IMR-90 (cell line): ENCODE measurements at regions not wholly inside any gene's neighbourhood (a gene's known extent, or its start where the extent isn't known, plus 50 kb on each side); places are given as distances from the start of the nearest gene placed in this dataset.

Experiments
- ATAC-seq: fragments of 200-7000 bp; cut with Tn5 transposase; 2 replicates; pipeline ENCODE4 v1.9.1; 2020; ENCODE audit warnings: low read depth, mild to moderate bottlenecking, moderate library complexity
- BruUV-seq: library from RNA; stranded (reverse); fragments of 400-500 nt; replicated peaks from 2 replicates; lab custom pipeline; 2021; lab: Mats Ljungman, UMichigan
- CTCF ChIA-PET: fragments of 300-600 bp; formaldehyde crosslinking; extraction: SDS; loops from one replicate; lab custom pipeline; 2021; ENCODE audit warnings: antibody characterized with exemption; lab: Yijun Ruan, JAX
- POLR2A ChIA-PET: fragments of 300-600 bp; sonication (Branson Sonifier 250); formaldehyde crosslinking; loops from one replicate; lab custom pipeline; 2022; ENCODE audit warnings: antibody characterized with exemption; ENCODE audit not compliant: unreplicated experiment; lab: Charles Lee
- DNase-seq: peaks from one replicate; pipeline ENCODE4 v3.0.0; 2013
- H2AFZ ChIP-seq: replicated peaks from 2 replicates; pipeline ENCODE3; 2013; ENCODE audit warnings: low read length, mild to moderate bottlenecking; ENCODE audit not compliant: poor library complexity
- H2AK5ac ChIP-seq: 2 replicates; pipeline ENCODE4 v1.6.1; 2013; ENCODE audit warnings: low read depth, low read length, inconsistent platforms
- H2AK9ac ChIP-seq: replicated peaks from 2 replicates; pipeline ENCODE3; 2013; ENCODE audit warnings: mild to moderate bottlenecking, low read depth, low read length, moderate library complexity; ENCODE audit not compliant: poor library complexity
- H2BK120ac ChIP-seq: 2 replicates; pipeline ENCODE4 v1.6.1; 2013; ENCODE audit warnings: low read depth, low read length, inconsistent platforms
- H2BK15ac ChIP-seq: 3 replicates; pipeline ENCODE4 v1.6.1; 2013; ENCODE audit warnings: low read depth, low read length, inconsistent platforms
- H2BK20ac ChIP-seq: 2 replicates; pipeline ENCODE4 v1.6.1; 2013; ENCODE audit warnings: low read depth, mild to moderate bottlenecking, inconsistent platforms, low read length, moderate library complexity
- H2BK5ac ChIP-seq: 2 replicates; pipeline ENCODE4 v1.6.1; 2013; ENCODE audit warnings: mild to moderate bottlenecking, low read depth, low read length, inconsistent platforms; ENCODE audit not compliant: poor library complexity, severe bottlenecking
- H3K14ac ChIP-seq: replicated peaks from 2 replicates; pipeline ENCODE4 v1.6.1; 2013; ENCODE audit warnings: low read depth, low read length, inconsistent platforms
- H3K18ac ChIP-seq: 2 replicates; pipeline ENCODE4 v1.6.1; 2013; ENCODE audit warnings: low read depth, low read length, control low read depth
- H3K23ac ChIP-seq: 2 replicates; pipeline ENCODE4 v1.6.1; 2013; ENCODE audit warnings: low read depth, low read length, inconsistent platforms
- H3K27ac ChIP-seq: 2 replicates; pipeline ENCODE4 v1.5.1; 2013; ENCODE audit warnings: mild to moderate bottlenecking, control low read depth, low read length; ENCODE audit not compliant: insufficient read depth
- H3K27me3 ChIP-seq: 2 replicates; pipeline ENCODE4 v1.6.1; 2013; ENCODE audit warnings: low read length; ENCODE audit not compliant: control insufficient read depth, insufficient read depth
- H3K36me3 ChIP-seq: 2 replicates; pipeline ENCODE4 v1.6.1; 2013; ENCODE audit warnings: low read length, mixed read lengths; ENCODE audit not compliant: control insufficient read depth, insufficient read depth
- H3K4ac ChIP-seq: 2 replicates; pipeline ENCODE4 v1.6.1; 2013; ENCODE audit warnings: low read depth, low read length, inconsistent platforms
- H3K4me1 ChIP-seq: 2 replicates; pipeline ENCODE4 v1.6.1; 2013; ENCODE audit warnings: low read length, mixed read lengths; ENCODE audit not compliant: control insufficient read depth, insufficient read depth
- H3K4me2 ChIP-seq: 2 replicates; pipeline ENCODE4 v1.6.1; 2013; ENCODE audit warnings: low read depth, mild to moderate bottlenecking, control low read depth, low read length, moderate library complexity
- H3K4me3 ChIP-seq: 2 replicates; pipeline ENCODE4 v1.5.1; 2013; ENCODE audit warnings: low read depth, mild to moderate bottlenecking, control low read depth, low read length, moderate library complexity; ENCODE audit not compliant: insufficient read depth
- H3K56ac ChIP-seq: 2 replicates; pipeline ENCODE4 v1.6.1; 2013; ENCODE audit warnings: low read length, inconsistent platforms; ENCODE audit not compliant: insufficient read depth; ENCODE audit errors: extremely low read depth
- H3K79me1 ChIP-seq, 2 experiments: 2 replicates each; pipeline ENCODE4 v1.6.1; 2013; ENCODE audit warnings: low read length in 2 of 2, inconsistent platforms in 1 of 2, low read depth in 1 of 2
- H3K9ac ChIP-seq: 2 replicates; pipeline ENCODE4 v1.6.1; 2013; ENCODE audit warnings: low read depth, low read length, control low read depth
- H3K9me1 ChIP-seq: 2 replicates; pipeline ENCODE4 v1.6.1; 2013; ENCODE audit warnings: low read length, inconsistent platforms; ENCODE audit not compliant: insufficient read depth
- H3K9me3 ChIP-seq: 2 replicates; pipeline ENCODE4 v1.6.1; 2013; ENCODE audit warnings: low read length; ENCODE audit not compliant: control insufficient read depth, insufficient read depth
- H4K20me1 ChIP-seq: 2 replicates; pipeline ENCODE4 v1.6.1; 2013; ENCODE audit warnings: low read length, inconsistent platforms; ENCODE audit not compliant: insufficient read depth
- H4K5ac ChIP-seq: 2 replicates; pipeline ENCODE4 v1.6.1; 2013; ENCODE audit warnings: mild to moderate bottlenecking, low read depth, low read length, control low read depth
- H4K8ac ChIP-seq, 2 experiments: 2 replicates each; pipeline ENCODE4 v1.6.1; 2013; ENCODE audit warnings: low read depth in 2 of 2, low read length in 2 of 2, control low read depth in 1 of 2, inconsistent platforms in 1 of 2
- H4K91ac ChIP-seq: 2 replicates; pipeline ENCODE4 v1.6.1; 2013; ENCODE audit warnings: low read depth, low read length, inconsistent platforms; ENCODE audit not compliant: insufficient read depth
- CEBPB ChIP-seq: IDR thresholded peaks from 2 replicates; pipeline ENCODE4 v1.6.1; 2012; ENCODE audit warnings: low read depth, low read length, improper control_type of control experiment
- CHD1 ChIP-seq: IDR thresholded peaks from 2 replicates; pipeline ENCODE4 v1.6.1; 2012; ENCODE audit warnings: low read depth, low read length, improper control_type of control experiment
- ELK1 ChIP-seq: fragments of 150-350 bp; IDR thresholded peaks from 2 replicates; pipeline ENCODE4 v1.6.1; 2016; ENCODE audit warnings: low read depth, mild to moderate bottlenecking, low read length, moderate library complexity, borderline replicate concordance
- MAZ ChIP-seq: IDR thresholded peaks from 2 replicates; pipeline ENCODE4 v1.6.1; 2012; ENCODE audit warnings: low read depth, mild to moderate bottlenecking, low read length, improper control_type of control experiment, moderate library complexity, borderline replicate concordance
- MXI1 ChIP-seq: IDR thresholded peaks from 2 replicates; pipeline ENCODE4 v1.6.1; 2012; ENCODE audit warnings: low read depth, mild to moderate bottlenecking, low read length, moderate library complexity, borderline replicate concordance
- NFE2L2 ChIP-seq: fragments of 150-350 bp; IDR thresholded peaks from 2 replicates; pipeline ENCODE4 v1.6.1; 2016; ENCODE audit warnings: low read depth, mild to moderate bottlenecking, low read length
- POLR2A ChIP-seq: IDR thresholded peaks from 2 replicates; pipeline ENCODE4 v1.6.1; 2012; ENCODE audit warnings: mild to moderate bottlenecking, low read depth, low read length
- RAD21 ChIP-seq: IDR thresholded peaks from 2 replicates; pipeline ENCODE4 v1.6.1; 2012; ENCODE audit warnings: low read length, improper control_type of control experiment
- RCOR1 ChIP-seq: IDR thresholded peaks from 2 replicates; pipeline ENCODE4 v1.6.1; 2012; ENCODE audit warnings: mild to moderate bottlenecking, low read length, improper control_type of control experiment; ENCODE audit not compliant: insufficient replicate concordance
- RFX5 ChIP-seq: IDR thresholded peaks from 2 replicates; pipeline ENCODE4 v1.8.0; 2012; ENCODE audit warnings: low read depth, mild to moderate bottlenecking, low read length, moderate library complexity
- WGBS, 2 experiments: methylation state at CpG; one replicate each; pipeline versions ENCODE4 v1.1.5 to v1.1.7; 2013; ENCODE audit warnings: missing lambda C conversion rate in 2 of 2; ENCODE audit not compliant: insufficient read length in 1 of 2; ENCODE audit errors: extremely low coverage in 2 of 2; 5-methylcytosine and 5-hydroxymethylcytosine counted together
- dilution Hi-C: fragments of 300-500 bp; cut with HindIII; formaldehyde crosslinking; loops from one replicate; pipeline ENCODE4 v1.14.3; 2018; ENCODE audit warnings: low sequenced_read_pairs; ENCODE audit not compliant: unreplicated experiment
- in situ Hi-C: fragments of 300-500 bp; cut with MboI; formaldehyde crosslinking; loops from 3 replicates; pipeline ENCODE4 v1.14.3; 2019; ENCODE audit warnings: low sequenced_read_pairs, inconsistent platforms, mixed read lengths
- intact Hi-C: fragments of 100-400 bp; cut with micrococcal nuclease; formaldehyde crosslinking; loops from 2 replicates; pipeline ENCODE4 v1.10.0; 2022

- no peak overlapping the region for H4K8ac ChIP-seq
- H3K27ac ChIP-seq, result no peak overlapping the region
- H3K4me2 ChIP-seq, result no peak overlapping the region
- ChIA-PET CTCF (no interaction called here), POLR2A (no interaction called here)
- H2AFZ ChIP-seq, result no peak overlapping the region
- H3K27me3 ChIP-seq, result no peaks in the 10 kb centered on the region
- no peak overlapping the region for H4K91ac ChIP-seq
- no peaks in the 10 kb centered on the region for H3K9me1 ChIP-seq
- in situ Hi-C loops (no loop called here), intact Hi-C loops (no loop called here), dilution Hi-C loops (no loop called here)
- no peak overlapping the region for H3K56ac ChIP-seq
- no peaks in the 10 kb centered on the region; the same call in 1 of the 2 replicates for H3K9me3 ChIP-seq
- H2BK120ac ChIP-seq, result no peak overlapping the region
- no peak overlapping the region for H4K5ac ChIP-seq
- BruUV-seq, result no TSS peak
- no peak overlapping the region for H3K23ac ChIP-seq
- H2BK15ac ChIP-seq, result no peak overlapping the region
- no peak overlapping the region for H3K4me3 ChIP-seq
- no peak for ATAC-seq
- H2AK5ac ChIP-seq, result no peak overlapping the region
- H3K79me1 ChIP-seq, result no peaks in the 10 kb centered on the region
- H2AK9ac ChIP-seq, result no peak overlapping the region
- DNase-seq, result no peak
- no peak overlapping the region for H3K14ac ChIP-seq
- H3K4me1 ChIP-seq, result no peaks in the 10 kb centered on the region
- no peak overlapping the region for H2BK5ac ChIP-seq
- WGBS, 2 experiments, result no CpG with 5 or more reads among the region's 3 CpGs
- no peak overlapping the region for H3K4ac ChIP-seq
- no peaks in the 10 kb centered on the region for H3K36me3 ChIP-seq
- no peak overlapping the region for H3K9ac ChIP-seq
- no peak for TF ChIP-seq RAD21
- no peak for TF ChIP-seq NFE2L2
- TF ChIP-seq CEBPB, result no peak
- TF ChIP-seq CHD1, result no peak
- no peak for TF ChIP-seq MXI1
- no peak for TF ChIP-seq ELK1
- TF ChIP-seq RFX5, result no peak
- no peak for TF ChIP-seq RCOR1
- TF ChIP-seq MAZ, result no peak
- no peak for TF ChIP-seq POLR2A
- H3K18ac ChIP-seq, result no peak overlapping the region
- H4K20me1 ChIP-seq, result no peaks in the 10 kb centered on the region
- H2BK20ac ChIP-seq, result no peak overlapping the region
Observed at GRCh38 chr6:51301962-51302361, 483.3 kb downstream of the TFAP2B start.
